Smooth muscle cell (in vitro differentiated cells): ENCODE measurements at regions not wholly inside any gene's neighbourhood (a gene's known extent, or its start where the extent isn't known, plus 50 kb on each side); places are given as distances from the start of the nearest gene placed in this dataset.

Source experiments
- DNase-seq: peaks from one replicate; lab custom pipeline; 2025; ENCODE audit not compliant: unreplicated experiment; lab: John Stamatoyannopoulos, UW
- H2AFZ ChIP-seq: fragments of 200-600 bp; sonication (generic); 2 replicates; pipeline ENCODE4 v1.6.0; 2016; ENCODE audit warnings: antibody characterized with exemption, low read depth, mild to moderate bottlenecking
- H3F3A ChIP-seq: fragments of 200-600 bp; sonication (generic); 2 replicates; pipeline ENCODE4 v1.6.0; 2017; ENCODE audit warnings: antibody characterized with exemption, low read depth
- H3K27ac ChIP-seq: fragments of 200-600 bp; sonication (generic); 2 replicates; pipeline ENCODE4 v1.5.1; 2016; ENCODE audit warnings: low read depth, mild to moderate bottlenecking
- H3K27me3 ChIP-seq: fragments of 200-600 bp; sonication (generic); 2 replicates; pipeline ENCODE4 v1.6.1; 2016; ENCODE audit warnings: low read depth, mild to moderate bottlenecking
- H3K36me3 ChIP-seq: fragments of 200-600 bp; sonication (generic); 2 replicates; pipeline ENCODE4 v1.5.1; 2016; ENCODE audit warnings: low read depth
- H3K4me1 ChIP-seq: fragments of 200-600 bp; sonication (generic); 2 replicates; pipeline ENCODE4 v1.5.1; 2016; ENCODE audit warnings: low read depth
- H3K4me2 ChIP-seq: fragments of 200-600 bp; sonication (generic); 2 replicates; pipeline ENCODE4 v1.6.0; 2016; ENCODE audit warnings: mild to moderate bottlenecking
- H3K4me3 ChIP-seq: fragments of 200-600 bp; sonication (generic); 2 replicates; pipeline ENCODE4 v1.5.1; 2016; ENCODE audit warnings: mild to moderate bottlenecking
- H3K79me2 ChIP-seq: fragments of 200-600 bp; sonication (generic); 2 replicates; pipeline ENCODE4 v1.6.0; 2016; ENCODE audit warnings: low read depth, mild to moderate bottlenecking
- H3K9ac ChIP-seq: fragments of 200-600 bp; sonication (generic); 2 replicates; pipeline ENCODE4 v1.6.0; 2016; ENCODE audit warnings: low read depth
- H3K9me3 ChIP-seq: fragments of 200-600 bp; sonication (generic); replicated peaks from 2 replicates; pipeline ENCODE4 v1.5.1; 2016; ENCODE audit warnings: low read depth
- H4K20me1 ChIP-seq: fragments of 200-600 bp; sonication (generic); 2 replicates; pipeline ENCODE4 v1.6.0; 2016; ENCODE audit warnings: low read depth
- WGBS: methylation state at CpG from one replicate; pipeline ENCODE4 v1.1.7; 2016; ENCODE audit warnings: low lambda C conversion rate; 5-methylcytosine and 5-hydroxymethylcytosine counted together
- TF ChIP-seq, protein P1 (sequence below): fragments of 200-600 bp; sonication (generic); IDR thresholded peaks from 2 replicates; pipeline ENCODE4 v1.5.1; 2017; ENCODE audit warnings: borderline replicate concordance, mild to moderate bottlenecking, antibody characterized with exemption; ENCODE audit not compliant: insufficient read depth, poor library complexity, severe bottlenecking

DNA sequence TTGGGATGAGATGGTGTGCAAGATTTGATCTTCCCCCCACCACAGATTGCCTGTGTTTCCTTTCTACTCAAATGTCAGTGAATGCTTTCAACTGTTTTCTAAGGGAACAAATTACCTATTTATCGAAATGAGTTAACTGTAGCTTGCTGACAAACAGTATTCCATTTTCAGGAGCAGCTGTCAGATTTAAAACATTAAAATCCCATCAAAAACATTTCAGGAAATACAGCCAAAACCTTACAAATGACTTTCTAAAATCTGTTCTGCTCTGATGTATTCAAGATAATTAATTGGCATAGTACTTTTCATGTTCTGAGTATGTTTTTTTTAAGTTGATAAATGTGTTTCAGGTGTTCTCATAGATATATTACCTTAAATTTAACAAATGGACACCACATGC lies 158.0 kb upstream of the DMRTA1 start:
- Histone ChIP-seq H4K20me1 (peaks cover 46% of the 10 kb centered on the region), H3K36me3 (no peaks in the 10 kb centered on the region), H3K27me3 (no peaks in the 10 kb centered on the region), H3K9me3 (no peaks in the 10 kb centered on the region), H3K4me2 (no peak overlapping the region), H3K27ac (no peak overlapping the region), H3K79me2 (no peaks in the 10 kb centered on the region), H3F3A (no peaks in the 10 kb centered on the region), H3K4me1 (no peaks in the 10 kb centered on the region), H3K4me3 (no peak overlapping the region), H2AFZ (no peak overlapping the region), H3K9ac (no peak overlapping the region)
- TF ChIP-seq, protein P1, sequence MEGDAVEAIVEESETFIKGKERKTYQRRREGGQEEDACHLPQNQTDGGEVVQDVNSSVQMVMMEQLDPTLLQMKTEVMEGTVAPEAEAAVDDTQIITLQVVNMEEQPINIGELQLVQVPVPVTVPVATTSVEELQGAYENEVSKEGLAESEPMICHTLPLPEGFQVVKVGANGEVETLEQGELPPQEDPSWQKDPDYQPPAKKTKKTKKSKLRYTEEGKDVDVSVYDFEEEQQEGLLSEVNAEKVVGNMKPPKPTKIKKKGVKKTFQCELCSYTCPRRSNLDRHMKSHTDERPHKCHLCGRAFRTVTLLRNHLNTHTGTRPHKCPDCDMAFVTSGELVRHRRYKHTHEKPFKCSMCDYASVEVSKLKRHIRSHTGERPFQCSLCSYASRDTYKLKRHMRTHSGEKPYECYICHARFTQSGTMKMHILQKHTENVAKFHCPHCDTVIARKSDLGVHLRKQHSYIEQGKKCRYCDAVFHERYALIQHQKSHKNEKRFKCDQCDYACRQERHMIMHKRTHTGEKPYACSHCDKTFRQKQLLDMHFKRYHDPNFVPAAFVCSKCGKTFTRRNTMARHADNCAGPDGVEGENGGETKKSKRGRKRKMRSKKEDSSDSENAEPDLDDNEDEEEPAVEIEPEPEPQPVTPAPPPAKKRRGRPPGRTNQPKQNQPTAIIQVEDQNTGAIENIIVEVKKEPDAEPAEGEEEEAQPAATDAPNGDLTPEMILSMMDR, result no peak
- 90% methylated on average over 1 of the region's 1 CpG for WGBS
- DNase-seq, result no peak

DNA sequence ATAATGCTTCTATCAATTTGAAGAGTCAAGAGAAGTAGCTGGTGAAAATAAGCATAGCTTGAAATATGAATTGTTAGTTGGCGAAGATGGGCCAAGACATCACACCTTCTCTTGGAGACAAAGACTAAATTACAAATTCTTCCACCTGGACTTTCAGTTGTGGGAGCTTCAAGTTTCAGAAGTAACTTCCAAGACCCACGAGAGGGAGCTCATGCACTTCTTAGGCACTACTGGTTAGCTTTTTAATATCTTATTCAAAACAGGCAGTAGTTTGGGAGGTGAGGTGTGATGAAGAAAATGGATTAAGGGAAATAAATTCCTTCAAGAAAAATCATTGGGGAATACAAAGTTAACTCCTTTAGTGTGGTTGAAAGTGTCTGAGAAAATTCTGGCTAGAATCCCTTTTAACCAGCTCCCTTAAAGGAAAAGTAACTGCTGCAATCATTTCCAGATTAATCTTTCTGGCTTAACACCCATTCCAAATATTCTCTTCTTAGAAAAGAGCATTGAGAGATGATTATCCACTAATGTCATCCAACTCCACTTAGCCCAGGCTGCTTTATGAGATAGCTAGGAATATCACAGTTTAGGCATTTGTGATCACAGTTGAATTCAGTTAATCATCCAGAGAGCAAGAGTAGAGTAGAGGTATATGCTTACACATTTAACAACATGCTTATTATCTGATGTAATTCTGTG lies 139.5 kb upstream of the DMRTA1 start:
- Histone ChIP-seq H2AFZ (no peak overlapping the region), H3K4me1 (no peaks in the 10 kb centered on the region), H3K79me2 (no peaks in the 10 kb centered on the region), H3K27ac (no peak overlapping the region), H3K4me3 (no peak overlapping the region), H3K4me2 (peak overlapping the region; percentile 9), H3K36me3 (no peaks in the 10 kb centered on the region), H3K9ac (no peak overlapping the region), H3K27me3 (no peaks in the 10 kb centered on the region), H4K20me1 (peaks cover 43% of the 10 kb centered on the region), H3F3A (no peaks in the 10 kb centered on the region), H3K9me3 (no peaks in the 10 kb centered on the region)
- DNase-seq, result no peak
- WGBS, result 29% methylated on average over 2 of the region's 2 CpGs
- TF ChIP-seq, protein P1, result peak; percentile 62

DNA sequence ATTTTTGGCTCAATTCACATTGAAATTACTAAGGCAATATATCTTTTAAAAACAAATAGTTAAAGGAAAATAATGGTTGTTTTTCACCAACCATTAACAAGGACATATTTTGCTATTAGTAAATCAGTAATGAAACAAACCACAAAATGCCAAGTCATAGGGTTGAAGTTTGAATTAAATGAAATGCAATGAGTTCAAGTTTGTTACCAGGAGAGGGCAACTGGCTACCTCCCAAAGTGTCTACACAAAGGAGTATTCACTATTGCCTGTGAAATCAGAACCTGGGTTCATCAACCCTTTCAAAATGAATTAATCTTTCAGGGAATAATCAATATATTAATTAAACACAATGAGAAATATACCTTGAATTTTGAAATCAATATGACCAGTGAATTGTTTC lies 138.4 kb upstream of the DMRTA1 start:
- no peaks in the 10 kb centered on the region for H3K27me3 ChIP-seq
- H4K20me1 ChIP-seq, result peaks cover 47% of the 10 kb centered on the region
- no peak overlapping the region for H3K27ac ChIP-seq
- TF ChIP-seq, protein P1, result no peak
- H3K4me2 ChIP-seq, result no peak overlapping the region
- H2AFZ ChIP-seq, result no peak overlapping the region
- H3K9ac ChIP-seq, result no peak overlapping the region
- H3K4me1 ChIP-seq, result no peaks in the 10 kb centered on the region
- H3F3A ChIP-seq, result no peaks in the 10 kb centered on the region
- no peaks in the 10 kb centered on the region for H3K79me2 ChIP-seq
- no peak overlapping the region for H3K4me3 ChIP-seq
- H3K36me3 ChIP-seq, result no peaks in the 10 kb centered on the region
- DNase-seq, result no peak
- H3K9me3 ChIP-seq, result no peaks in the 10 kb centered on the region

DNA sequence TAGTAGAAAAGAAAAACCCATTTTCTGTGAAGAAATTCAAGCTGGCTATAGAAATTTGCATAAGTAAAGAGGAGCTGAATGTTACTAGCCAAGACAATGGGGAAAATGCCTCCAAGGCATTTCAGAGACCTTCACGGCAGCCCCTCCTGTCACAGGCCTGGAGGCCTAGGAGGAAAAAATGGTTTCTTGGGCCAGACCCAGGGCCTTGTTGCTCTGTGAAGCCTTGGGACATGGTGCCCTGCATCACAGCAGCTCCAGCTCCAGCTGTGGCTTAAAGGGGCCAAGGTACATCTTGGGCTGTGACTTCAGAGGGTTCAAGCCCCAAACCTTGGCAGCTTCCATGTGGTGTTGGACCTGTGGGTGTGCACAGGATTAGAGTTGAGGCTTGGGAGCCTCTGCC lies 130.0 kb upstream of the DMRTA1 start:
- WGBS, result 93% methylated on average over 1 of the region's 1 CpG
- no peak overlapping the region for H3K4me3 ChIP-seq
- H4K20me1 ChIP-seq, result peaks cover 22% of the 10 kb centered on the region

More for the DNA sequence above, 130.0 kb upstream of the DMRTA1 start:
- peaks cover 6% of the 10 kb centered on the region for H3K79me2 ChIP-seq
- H3K4me2 ChIP-seq, result no peak overlapping the region
- H3K36me3 ChIP-seq, result no peaks in the 10 kb centered on the region
- H3K9ac ChIP-seq, result no peak overlapping the region
- H3K4me1 ChIP-seq, result no peaks in the 10 kb centered on the region
- DNase-seq, result no peak
- no peak overlapping the region for H2AFZ ChIP-seq
- no peaks in the 10 kb centered on the region for H3F3A ChIP-seq
- H3K9me3 ChIP-seq, result no peaks in the 10 kb centered on the region
- H3K27ac ChIP-seq, result no peak overlapping the region
- TF ChIP-seq, protein P1, result no peak
- no peaks in the 10 kb centered on the region for H3K27me3 ChIP-seq
